HEK293 (cell line): ENCODE measurements at regions not wholly inside any gene's neighbourhood (a gene's known extent, or its start where the extent isn't known, plus 50 kb on each side); places are given as distances from the start of the nearest gene placed in this dataset.

Source experiments
- CTCF ChIA-PET: fragments of 350-600 bp; formaldehyde crosslinking; extraction: SDS; loops from one replicate; lab custom pipeline; 2021; ENCODE audit warnings: antibody characterized with exemption; lab: Yijun Ruan, JAX
- POLR2A ChIA-PET: fragments of 300-600 bp; formaldehyde crosslinking; extraction: SDS; loops from one replicate; lab custom pipeline; 2020; ENCODE audit warnings: antibody characterized with exemption, inconsistent platforms; lab: Yijun Ruan, JAX
- H3K27ac ChIP-seq: fragments of 200-500 bp; sonication (Bioruptor generic); 2 replicates; pipeline ENCODE4 v1.5.1; 2014; ENCODE audit warnings: low read depth, low read length, control low read depth, inconsistent platforms; ENCODE audit errors: extremely low read depth
- H3K36me3 ChIP-seq, 2 experiments: fragments of 200-500 bp in 1 of 2; sonication (Bioruptor generic) in 1 of 2; 1 replicate in 1 of 2; 2 replicates in 1 of 2; pipeline ENCODE4 v1.5.1; 2014 to 2017; ENCODE audit warnings: inconsistent platforms in 2 of 2, low read length in 2 of 2; ENCODE audit not compliant: control insufficient read depth in 2 of 2, insufficient read depth in 1 of 2
- H3K4me1 ChIP-seq: fragments of 200-500 bp; sonication (Bioruptor generic); 2 replicates; pipeline ENCODE4 v1.5.1; 2014; ENCODE audit warnings: mild to moderate bottlenecking, low read length, inconsistent platforms; ENCODE audit not compliant: control insufficient read depth, insufficient read depth
- H3K4me3 ChIP-seq: 2 replicates; pipeline ENCODE4 v1.5.1; 2011; ENCODE audit warnings: low read depth, mild to moderate bottlenecking, control low read depth, low read length, moderate library complexity
- H3K9me3 ChIP-seq: fragments of 200-500 bp; sonication (Bioruptor generic); 2 replicates; pipeline ENCODE4 v1.5.1; 2014; ENCODE audit warnings: low read depth, low read length, inconsistent platforms; ENCODE audit not compliant: control insufficient read depth, insufficient read depth
- ELK4 ChIP-seq: IDR thresholded peaks from 2 replicates; pipeline ENCODE4 v1.6.1; 2011; ENCODE audit warnings: mild to moderate bottlenecking, low read depth, low read length, borderline replicate concordance
- KLF9 ChIP-seq: fragments of 450-650 bp; formaldehyde crosslinking; IDR thresholded peaks from 2 replicates; pipeline ENCODE4 v1.5.1; 2016; ENCODE audit warnings: missing biosample characterization, missing genetic modification characterization, low read depth
- SALL2 ChIP-seq: fragments of 450-650 bp; formaldehyde crosslinking; IDR thresholded peaks from 2 replicates; pipeline ENCODE4 v1.5.0; 2017; ENCODE audit warnings: missing biosample characterization, mild to moderate bottlenecking, missing genetic modification characterization, borderline replicate concordance
- SETDB1 ChIP-seq: IDR thresholded peaks from one replicate; pipeline ENCODE4 v1.6.1; 2017; ENCODE audit warnings: mild to moderate bottlenecking, low read length, moderate library complexity, mixed read lengths; ENCODE audit not compliant: insufficient read length
- ZBTB49 ChIP-seq: fragments of 450-650 bp; formaldehyde crosslinking; IDR thresholded peaks from 2 replicates; pipeline ENCODE4 v1.5.1; 2016; ENCODE audit warnings: missing biosample characterization, missing genetic modification characterization, low read depth
- ZEB2 ChIP-seq: fragments of 450-650 bp; formaldehyde crosslinking; IDR thresholded peaks from 2 replicates; pipeline ENCODE4 v1.5.1; 2016; ENCODE audit warnings: missing biosample characterization, missing genetic modification characterization
- ZFP37 ChIP-seq: fragments of 450-650 bp; formaldehyde crosslinking; IDR thresholded peaks from 2 replicates; pipeline ENCODE4 v1.5.1; 2016; ENCODE audit warnings: missing biosample characterization, missing genetic modification characterization
- ZNF121 ChIP-seq: fragments of 450-650 bp; formaldehyde crosslinking; IDR thresholded peaks from 2 replicates; pipeline ENCODE4 v1.5.1; 2016; ENCODE audit warnings: missing biosample characterization, missing genetic modification characterization
- ZNF148 ChIP-seq: fragments of 450-650 bp; formaldehyde crosslinking; IDR thresholded peaks from 2 replicates; pipeline ENCODE4 v1.5.0; 2017; ENCODE audit warnings: missing biosample characterization, missing genetic modification characterization, borderline replicate concordance
- ZNF19 ChIP-seq: fragments of 450-650 bp; formaldehyde crosslinking; IDR thresholded peaks from 2 replicates; pipeline ENCODE4; 2016; ENCODE audit warnings: missing biosample characterization, missing genetic modification characterization, low read depth
- ZNF362 ChIP-seq: fragments of 450-650 bp; formaldehyde crosslinking; IDR thresholded peaks from 2 replicates; pipeline ENCODE4 v1.5.1; 2016; ENCODE audit warnings: missing biosample characterization, missing genetic modification characterization
- ZNF366 ChIP-seq: fragments of 450-650 bp; formaldehyde crosslinking; conservative IDR thresholded peaks from 2 replicates; pipeline ENCODE4 v1.5.1; 2016; ENCODE audit warnings: missing biosample characterization, missing genetic modification characterization
- ZNF394 ChIP-seq: fragments of 450-650 bp; formaldehyde crosslinking; IDR thresholded peaks from 2 replicates; pipeline ENCODE4 v1.5.1; 2016; ENCODE audit warnings: missing biosample characterization, missing genetic modification characterization, mild to moderate bottlenecking, moderate library complexity, borderline replicate concordance
- ZNF423 ChIP-seq: fragments of 450-650 bp; formaldehyde crosslinking; IDR thresholded peaks from 2 replicates; pipeline ENCODE4 v1.5.1; 2016; ENCODE audit warnings: missing biosample characterization, missing genetic modification characterization
- ZNF433 ChIP-seq: fragments of 450-650 bp; formaldehyde crosslinking; IDR thresholded peaks from 2 replicates; pipeline ENCODE4 v1.5.1; 2016; ENCODE audit warnings: missing biosample characterization, missing genetic modification characterization, low read depth
- ZNF488 ChIP-seq: fragments of 450-650 bp; formaldehyde crosslinking; IDR thresholded peaks from 2 replicates; pipeline ENCODE4 v1.5.1; 2016; ENCODE audit warnings: missing biosample characterization, missing genetic modification characterization
- ZNF501 ChIP-seq: fragments of 450-650 bp; formaldehyde crosslinking; IDR thresholded peaks from 2 replicates; pipeline ENCODE4 v1.5.1; 2016; ENCODE audit warnings: missing biosample characterization, missing genetic modification characterization
- ZNF514 ChIP-seq: fragments of 450-650 bp; formaldehyde crosslinking; IDR thresholded peaks from 2 replicates; pipeline ENCODE4 v1.5.1; 2016; ENCODE audit warnings: missing biosample characterization, missing genetic modification characterization
- ZNF549 ChIP-seq: fragments of 450-650 bp; IDR thresholded peaks from 2 replicates; pipeline ENCODE4 v1.5.1; 2018; ENCODE audit warnings: missing biosample characterization, missing genetic modification characterization, mild to moderate bottlenecking, inconsistent platforms, moderate library complexity
- ZNF626 ChIP-seq: fragments of 450-650 bp; sonication (Bioruptor Pico); formaldehyde crosslinking; IDR thresholded peaks from 2 replicates; pipeline ENCODE4 v1.5.1; 2018; ENCODE audit warnings: missing biosample characterization, missing genetic modification characterization, inconsistent platforms
- ZNF692 ChIP-seq: fragments of 450-650 bp; formaldehyde crosslinking; IDR thresholded peaks from 2 replicates; pipeline ENCODE4 v1.5.1; 2016; ENCODE audit warnings: missing biosample characterization, missing genetic modification characterization
- ZNF707 ChIP-seq: fragments of 450-650 bp; formaldehyde crosslinking; IDR thresholded peaks from 2 replicates; pipeline ENCODE4 v1.5.1; 2016; ENCODE audit warnings: missing biosample characterization, missing genetic modification characterization

- TF ChIP-seq ZNF148 (tag by site-specific recombination) (no peak), ZNF362 (tag by site-specific recombination) (no peak), ZNF423 (no peak), SETDB1 (no peak), ZNF549 (no peak), ELK4 (no peak), ZNF19 (tag by site-specific recombination) (no peak), ZNF366 (tag by site-specific recombination) (no peak), SALL2 (tag by site-specific recombination) (no peak), ZNF514 (no peak), ZFP37 (no peak)
- POLR2A ChIA-PET = no interaction called here
- no peak overlapping the region for H3K4me3 ChIP-seq
- no peaks in the 10 kb centered on the region for H3K4me1 ChIP-seq
- no peak overlapping the region for H3K27ac ChIP-seq
- H3K9me3 ChIP-seq = no peaks in the 10 kb centered on the region
- H3K36me3 ChIP-seq = no peaks in the 10 kb centered on the region
- CTCF ChIA-PET = no interaction called here
These were observed 78.3 kb upstream of the IL2 start for GRCh38 chr4:122534776-122535175.

- Histone ChIP-seq H3K27ac (no peak overlapping the region), H3K4me1 (no peaks in the 10 kb centered on the region), H3K9me3 (no peaks in the 10 kb centered on the region), H3K4me3 (no peak overlapping the region), H3K36me3 (no peaks in the 10 kb centered on the region)
- CTCF ChIA-PET = no interaction called here
- TF ChIP-seq ZNF488 (tag by site-specific recombination) (no peak), KLF9 (no peak), ZNF692 (tag by site-specific recombination) (no peak), ZNF626 (tag by site-specific recombination) (no peak), ZNF394 (tag by site-specific recombination) (no peak), ZBTB49 (no peak), ZEB2 (tag by site-specific recombination) (no peak), ZNF433 (tag by site-specific recombination) (no peak), ZNF121 (tag by site-specific recombination) (no peak), ZNF501 (tag by site-specific recombination) (no peak), ZNF707 (tag by site-specific recombination) (no peak)
- POLR2A ChIA-PET = no interaction called here
These were observed 77.3 kb upstream of the IL2 start for GRCh38 chr4:122533841-122534240.
